HEK293T (cell line): ENCODE measurements at regions not wholly inside any gene's neighbourhood (a gene's known extent, or its start where the extent isn't known, plus 50 kb on each side); places are given as distances from the start of the nearest gene placed in this dataset.

ENCODE experiments used
- ARNT ChIP-seq: fragments of 450-650 bp; IDR thresholded peaks from 2 replicates; pipeline ENCODE4 v1.6.1; 2017; ENCODE audit warnings: mild to moderate bottlenecking
- BHLHE40 ChIP-seq: fragments of 450-650 bp; IDR thresholded peaks from 2 replicates; pipeline ENCODE4 v1.6.1; 2016; ENCODE audit warnings: mild to moderate bottlenecking, moderate library complexity, borderline replicate concordance
- CTBP1 ChIP-seq: fragments of 450-650 bp; IDR thresholded peaks from 2 replicates; pipeline ENCODE4 v1.6.1; 2016; ENCODE audit warnings: borderline replicate concordance
- ELF4 ChIP-seq: fragments of 450-650 bp; IDR thresholded peaks from 2 replicates; pipeline ENCODE4 v1.6.1; 2017; ENCODE audit warnings: antibody characterized with exemption
- FOXM1 ChIP-seq: fragments of 450-650 bp; IDR thresholded peaks from 2 replicates; pipeline ENCODE4 v1.6.1; 2017; ENCODE audit warnings: mild to moderate bottlenecking, borderline replicate concordance
- HDGF ChIP-seq: fragments of 450-650 bp; IDR thresholded peaks from 2 replicates; pipeline ENCODE4 v1.6.1; 2017; ENCODE audit warnings: antibody characterized with exemption, borderline replicate concordance
- L3MBTL2 ChIP-seq: fragments of 450-650 bp; conservative IDR thresholded peaks from 2 replicates; pipeline ENCODE4 v1.6.1; 2016; ENCODE audit warnings: mild to moderate bottlenecking
- LEF1 ChIP-seq: fragments of 450-650 bp; IDR thresholded peaks from 2 replicates; pipeline ENCODE4 v1.6.1; 2017; ENCODE audit warnings: mild to moderate bottlenecking, borderline replicate concordance
- NFRKB ChIP-seq: fragments of 450-650 bp; IDR thresholded peaks from 2 replicates; pipeline ENCODE4 v1.6.1; 2016; ENCODE audit warnings: mild to moderate bottlenecking, moderate library complexity
- SP1 ChIP-seq: fragments of 450-650 bp; IDR thresholded peaks from 2 replicates; pipeline ENCODE4 v1.6.1; 2017
- SUZ12 ChIP-seq: fragments of 450-650 bp; IDR thresholded peaks from 2 replicates; pipeline ENCODE4 v1.6.1; 2016; ENCODE audit warnings: mild to moderate bottlenecking
- TARDBP ChIP-seq: fragments of 450-650 bp; IDR thresholded peaks from 2 replicates; pipeline ENCODE4 v1.6.1; 2016
- ZNF384 ChIP-seq: fragments of 450-650 bp; IDR thresholded peaks from 2 replicates; pipeline ENCODE4 v1.6.1; 2016
- TF ChIP-seq, protein P1 (sequence below): fragments of 450-650 bp; IDR thresholded peaks from 2 replicates; pipeline ENCODE4 v1.6.1; 2016

DNA sequence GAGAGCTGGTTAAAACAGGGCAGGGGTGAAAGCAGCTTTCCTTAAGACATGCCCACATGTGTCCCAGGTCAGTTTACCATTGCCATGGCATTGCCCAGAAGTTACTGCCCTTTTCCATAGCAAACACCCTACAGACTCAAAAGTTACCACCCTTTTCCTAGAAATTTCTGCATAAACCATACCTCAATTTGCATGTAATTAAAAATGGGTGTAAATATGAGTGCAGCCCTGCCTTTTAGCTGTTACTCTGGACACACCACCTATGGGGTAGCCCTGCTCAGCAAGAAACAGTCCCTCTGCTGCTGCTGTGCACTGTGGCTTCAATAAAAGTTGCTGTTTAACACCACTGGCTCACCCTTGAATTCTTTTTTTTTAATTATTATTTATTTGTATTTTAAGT, 168.5 kb upstream of the C16orf82 start:
- TF ChIP-seq ZNF384 = no peak
- no peak for TF ChIP-seq SP1
- TF ChIP-seq FOXM1 = no peak
- no peak for TF ChIP-seq ARNT
- no peak for TF ChIP-seq BHLHE40
- TF ChIP-seq TARDBP = no peak
- TF ChIP-seq CTBP1 = no peak
- no peak for TF ChIP-seq ELF4
- no peak for TF ChIP-seq HDGF
- TF ChIP-seq LEF1 = no peak
- TF ChIP-seq, protein P1, sequence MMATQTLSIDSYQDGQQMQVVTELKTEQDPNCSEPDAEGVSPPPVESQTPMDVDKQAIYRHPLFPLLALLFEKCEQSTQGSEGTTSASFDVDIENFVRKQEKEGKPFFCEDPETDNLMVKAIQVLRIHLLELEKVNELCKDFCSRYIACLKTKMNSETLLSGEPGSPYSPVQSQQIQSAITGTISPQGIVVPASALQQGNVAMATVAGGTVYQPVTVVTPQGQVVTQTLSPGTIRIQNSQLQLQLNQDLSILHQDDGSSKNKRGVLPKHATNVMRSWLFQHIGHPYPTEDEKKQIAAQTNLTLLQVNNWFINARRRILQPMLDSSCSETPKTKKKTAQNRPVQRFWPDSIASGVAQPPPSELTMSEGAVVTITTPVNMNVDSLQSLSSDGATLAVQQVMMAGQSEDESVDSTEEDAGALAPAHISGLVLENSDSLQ = no peak
- no peak for TF ChIP-seq NFRKB
- no peak for TF ChIP-seq L3MBTL2
- no peak for TF ChIP-seq SUZ12
